D721Med (cell line): ENCODE measurements at regions not wholly inside any gene's neighbourhood (a gene's known extent, or its start where the extent isn't known, plus 50 kb on each side); places are given as distances from the start of the nearest gene placed in this dataset.

ENCODE experiments used
- DNase-seq: peaks from one replicate; pipeline ENCODE4 v3.0.0; 2011; ENCODE audit warnings: low spot score; ENCODE audit not compliant: insufficient read length
- FAIRE-seq: peaks from 2 replicates; lab custom pipeline; 2011; peaks lifted over from hg19 to GRCh38; lab: Jason Lieb, UNC
- TF ChIP-seq, protein P1 (sequence below): IDR thresholded peaks from 2 replicates; pipeline ENCODE4 v1.5.1; 2012; ENCODE audit warnings: mild to moderate bottlenecking, control low read depth; ENCODE audit not compliant: insufficient read depth; ENCODE audit errors: missing control alignments

DNA sequence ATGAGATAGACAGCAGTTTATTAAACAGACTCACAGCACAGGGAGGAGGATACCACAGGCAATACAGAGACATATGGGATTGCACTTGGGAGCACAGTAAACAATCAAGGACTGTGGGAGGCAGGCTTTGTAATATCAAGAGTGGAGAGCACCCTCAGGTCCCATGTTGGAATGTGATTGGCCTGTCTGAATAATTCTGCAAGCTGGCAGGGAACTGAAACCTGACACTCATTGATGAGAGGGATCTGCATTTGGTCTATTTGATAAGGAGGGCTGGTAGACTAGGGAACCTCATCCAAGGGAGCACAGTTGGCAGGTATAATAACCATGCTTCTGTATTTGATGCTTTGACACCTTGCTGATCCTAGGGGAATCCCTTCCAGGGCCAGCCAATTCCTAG lies 69.9 kb upstream of the PRMT6 start:
- DNase-seq, result no peak
- TF ChIP-seq, protein P1, sequence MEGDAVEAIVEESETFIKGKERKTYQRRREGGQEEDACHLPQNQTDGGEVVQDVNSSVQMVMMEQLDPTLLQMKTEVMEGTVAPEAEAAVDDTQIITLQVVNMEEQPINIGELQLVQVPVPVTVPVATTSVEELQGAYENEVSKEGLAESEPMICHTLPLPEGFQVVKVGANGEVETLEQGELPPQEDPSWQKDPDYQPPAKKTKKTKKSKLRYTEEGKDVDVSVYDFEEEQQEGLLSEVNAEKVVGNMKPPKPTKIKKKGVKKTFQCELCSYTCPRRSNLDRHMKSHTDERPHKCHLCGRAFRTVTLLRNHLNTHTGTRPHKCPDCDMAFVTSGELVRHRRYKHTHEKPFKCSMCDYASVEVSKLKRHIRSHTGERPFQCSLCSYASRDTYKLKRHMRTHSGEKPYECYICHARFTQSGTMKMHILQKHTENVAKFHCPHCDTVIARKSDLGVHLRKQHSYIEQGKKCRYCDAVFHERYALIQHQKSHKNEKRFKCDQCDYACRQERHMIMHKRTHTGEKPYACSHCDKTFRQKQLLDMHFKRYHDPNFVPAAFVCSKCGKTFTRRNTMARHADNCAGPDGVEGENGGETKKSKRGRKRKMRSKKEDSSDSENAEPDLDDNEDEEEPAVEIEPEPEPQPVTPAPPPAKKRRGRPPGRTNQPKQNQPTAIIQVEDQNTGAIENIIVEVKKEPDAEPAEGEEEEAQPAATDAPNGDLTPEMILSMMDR, result no peak
- no peak for FAIRE-seq

DNA sequence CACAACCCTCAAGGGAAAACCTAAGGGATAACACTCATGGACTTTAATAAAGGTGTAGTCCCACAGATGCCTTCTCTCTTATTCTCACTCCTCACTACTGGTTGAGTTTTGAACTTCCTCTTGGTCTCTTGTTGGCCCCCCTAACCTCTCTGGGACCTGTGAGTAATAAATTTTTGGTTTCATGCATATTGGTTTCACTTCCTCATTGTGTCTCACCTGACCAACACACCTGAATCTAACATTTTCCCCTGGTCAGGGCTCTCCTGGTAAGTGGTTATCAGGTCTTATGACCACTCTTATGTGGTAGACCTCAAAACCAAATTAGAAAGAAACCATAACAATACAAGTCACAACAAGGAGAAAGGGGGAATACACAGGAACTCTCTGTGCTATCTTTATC lies 60.5 kb upstream of the PRMT6 start:
- TF ChIP-seq, protein P1, result no peak
- DNase-seq (no peak), FAIRE-seq (no peak)

DNA sequence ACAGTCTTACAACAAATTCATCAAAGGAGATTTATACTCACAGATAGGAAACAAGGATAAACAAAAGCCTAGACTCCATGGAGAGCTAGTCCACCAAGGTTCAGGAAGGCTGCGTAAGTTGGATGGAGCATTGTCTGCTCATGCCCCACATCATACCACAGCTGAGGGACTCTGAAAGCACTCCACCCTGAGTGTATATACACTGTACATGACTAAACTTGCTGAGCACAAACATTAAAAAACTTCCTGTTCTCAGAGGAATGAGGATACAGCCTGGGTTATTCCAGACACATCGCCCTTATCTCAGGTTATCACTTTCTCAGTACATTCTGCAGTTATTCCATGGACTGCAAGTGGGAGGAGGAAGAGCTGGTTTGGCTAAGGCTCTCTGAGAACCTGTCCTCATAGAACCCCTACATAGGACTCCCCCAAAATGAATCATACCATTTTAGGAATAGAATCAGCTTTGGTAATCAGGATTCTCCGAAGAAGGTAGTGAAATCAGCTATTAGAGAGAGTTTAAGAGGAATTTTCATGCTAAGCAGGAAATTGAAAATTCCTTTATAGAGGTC lies 58.0 kb upstream of the PRMT6 start:
- FAIRE-seq (no peak), DNase-seq (no peak)
- TF ChIP-seq, protein P1, result no peak

DNA sequence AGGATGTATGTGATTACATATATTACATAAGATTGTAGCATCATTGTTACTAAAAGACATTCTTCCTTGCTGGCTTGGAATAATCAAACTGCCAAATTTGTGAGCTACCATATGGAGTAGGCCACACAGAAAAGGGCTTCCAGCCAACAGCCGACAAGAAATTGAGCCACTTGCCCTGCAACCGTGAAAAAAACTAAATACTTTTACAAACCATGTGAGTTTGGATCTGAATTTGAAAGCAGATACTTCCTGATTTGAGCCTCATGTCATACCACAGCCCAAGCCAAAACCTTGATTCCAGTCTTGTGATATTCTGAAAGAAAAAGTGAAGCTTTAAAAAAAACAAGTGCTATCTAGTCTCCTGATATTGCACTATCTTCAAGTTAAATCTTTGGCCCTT lies 55.6 kb upstream of the PRMT6 start:
- DNase-seq, result no peak
- FAIRE-seq, result no peak
- TF ChIP-seq, protein P1, result no peak

DNA sequence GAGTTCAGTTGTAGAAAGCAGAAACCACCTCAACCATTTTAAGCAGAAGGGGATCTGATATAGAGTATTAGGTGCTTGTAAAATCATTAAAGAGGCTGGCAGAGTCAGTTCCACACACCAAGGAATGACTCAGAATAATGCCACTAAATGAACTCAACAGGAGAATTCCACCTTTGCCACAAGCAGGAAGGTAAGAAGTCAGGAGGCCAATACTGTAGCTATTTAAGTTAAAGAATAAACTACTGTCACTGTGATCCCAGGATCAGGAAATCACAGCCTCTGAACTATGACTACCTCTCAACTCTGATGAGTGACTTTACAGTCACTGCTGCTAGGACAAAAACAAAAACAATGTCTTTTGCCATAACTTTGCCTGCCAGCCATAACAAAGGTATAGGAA lies 52.5 kb upstream of the PRMT6 start:
- DNase-seq (no peak), FAIRE-seq (no peak)
- TF ChIP-seq, protein P1, result no peak

DNA sequence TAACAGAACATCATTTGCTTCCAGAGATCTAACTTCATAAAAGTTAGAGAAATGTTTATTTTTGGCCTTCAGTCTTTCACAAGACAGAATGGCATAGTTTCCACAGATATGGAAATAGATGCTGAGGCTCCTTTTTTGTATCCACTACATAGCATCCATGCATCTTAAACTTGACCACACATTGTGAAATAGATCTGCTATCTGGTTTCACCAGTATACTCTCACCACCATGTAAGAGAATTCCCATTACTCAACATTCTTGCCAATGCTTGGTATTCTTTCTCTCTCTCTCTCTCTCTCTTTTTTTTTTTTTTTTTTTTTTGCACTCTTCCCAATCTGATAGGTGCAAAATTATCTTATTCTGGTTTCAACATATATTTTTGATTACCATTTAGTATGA lies 52.1 kb upstream of the PRMT6 start:
- TF ChIP-seq, protein P1, result no peak
- DNase-seq (no peak), FAIRE-seq (no peak)
